ENCODE measurements at regions not wholly inside any gene's neighbourhood (a gene's known extent, or its start where the extent isn't known, plus 50 kb on each side); places are given as distances from the start of the nearest gene placed in this dataset.

- no peak for TF ChIP-seq POLR2AphosphoS5 (IDR thresholded peaks at IDR 0.05; ENCODE audit: low read depth, low read length)
- TF ChIP-seq POLR2A (IDR thresholded peaks at IDR 0.05; ENCODE audit: low read depth, low read length) = no peak
- TF ChIP-seq TAF1 (IDR thresholded peaks at IDR 0.05; ENCODE audit: borderline replicate concordance, low read depth, low read length) = no peak
Observed at GRCh38 chr12:107938446-107938845, 163.9 kb downstream of the ASCL4 start.
